ENCODE measurements at regions not wholly inside any gene's neighbourhood (a gene's known extent, or its start where the extent isn't known, plus 50 kb on each side); places are given as distances from the start of the nearest gene placed in this dataset.

- no peak for DNase-seq (ENCODE audit: low read depth)
- H3K4me3 ChIP-seq (ENCODE audit: low read depth, low read length) = no peak overlapping the region
- no peak for TF ChIP-seq CTCF (IDR thresholded peaks at IDR 0.05; ENCODE audit: insufficient read depth, low read length)
Observed at GRCh38 chr10:3891396-3891795, 106.4 kb upstream of the KLF6 start.

- no peak for TF ChIP-seq CTCF (IDR thresholded peaks at IDR 0.05; ENCODE audit: insufficient read depth, low read length)
- DNase-seq (ENCODE audit: low read depth) = no peak
- H3K4me3 ChIP-seq (ENCODE audit: low read depth, low read length) = no peak overlapping the region
Observed at GRCh38 chr10:3890602-3891352, 105.8 kb upstream of the KLF6 start.

GRCh38 chr10:3889961-3890522, 105.0 kb upstream of the KLF6 start:
- TF ChIP-seq CTCF (IDR thresholded peaks at IDR 0.05; ENCODE audit: insufficient read depth, low read length) = no peak
- H3K4me3 ChIP-seq (ENCODE audit: low read depth, low read length) = no peak overlapping the region
- DNase-seq (ENCODE audit: low read depth) = peak; percentile 77

GRCh38 chr10:3887885-3888476, 103.0 kb upstream of the KLF6 start:
- no peak overlapping the region for H3K4me3 ChIP-seq (ENCODE audit: low read depth, low read length)
- TF ChIP-seq CTCF (IDR thresholded peaks at IDR 0.05; ENCODE audit: insufficient read depth, low read length) = no peak
- DNase-seq (ENCODE audit: low read depth) = peak; percentile 85

GRCh38 chr10:3887404-3887803, 102.4 kb upstream of the KLF6 start:
- TF ChIP-seq CTCF (IDR thresholded peaks at IDR 0.05; ENCODE audit: insufficient read depth, low read length) = no peak
- DNase-seq (ENCODE audit: low read depth) = peak; percentile 25
- H3K4me3 ChIP-seq (ENCODE audit: low read depth, low read length) = peak overlapping the region; percentile 11

GRCh38 chr10:3886641-3887251, 101.7 kb upstream of the KLF6 start:
- peak; percentile 90 for DNase-seq (ENCODE audit: low read depth)
- peak overlapping the region; percentile 41 for H3K4me3 ChIP-seq (ENCODE audit: low read depth, low read length)
- no peak for TF ChIP-seq CTCF (IDR thresholded peaks at IDR 0.05; ENCODE audit: insufficient read depth, low read length)

Data from fibroblast of the aortic adventitia (primary cell).